Parathyroid adenoma (tissue), 2 donors: ENCODE measurements at regions not wholly inside any gene's neighbourhood (a gene's known extent, or its start where the extent isn't known, plus 50 kb on each side); places are given as distances from the start of the nearest gene placed in this dataset.
"Not testable (repeated sequence)": the region's sequence is repeated elsewhere in the genome, so short reads cannot be mapped to it uniquely, and the experiment has no call there.

Experiments used
- H2AFZ ChIP-seq: fragments of 300-600 bp; sonication (generic); one replicate; pipeline ENCODE4 v1.7.0; 2017; ENCODE audit warnings: antibody characterized with exemption, mild to moderate bottlenecking
- H3K27ac ChIP-seq: fragments of 300-600 bp; sonication (generic); one replicate; pipeline ENCODE4 v1.7.0; 2017
- H3K27me3 ChIP-seq: fragments of 300-600 bp; sonication (generic); one replicate; pipeline ENCODE4 v1.7.0; 2017; ENCODE audit warnings: low read length; ENCODE audit not compliant: control insufficient read depth, insufficient read depth
- H3K36me3 ChIP-seq: fragments of 300-600 bp; sonication (generic); one replicate; pipeline ENCODE4 v1.7.0; 2017; ENCODE audit warnings: low read length; ENCODE audit not compliant: control insufficient read depth, insufficient read depth
- H3K4me1 ChIP-seq: fragments of 300-600 bp; sonication (generic); one replicate; pipeline ENCODE4 v1.7.0; 2017; ENCODE audit warnings: control low read depth
- H3K4me2 ChIP-seq: fragments of 300-600 bp; sonication (generic); one replicate; pipeline ENCODE4 v1.7.0; 2017; ENCODE audit warnings: low read length
- H3K4me3 ChIP-seq: fragments of 300-600 bp; sonication (generic); one replicate; pipeline ENCODE4 v1.7.0; 2017; ENCODE audit warnings: low read depth, low read length
- H3K79me2 ChIP-seq: fragments of 300-600 bp; sonication (generic); one replicate; pipeline ENCODE4 v1.7.0; 2017; ENCODE audit warnings: control low read depth
- H3K9ac ChIP-seq: fragments of 300-600 bp; sonication (generic); one replicate; pipeline ENCODE4 v1.7.0; 2017; ENCODE audit warnings: mild to moderate bottlenecking
- H3K9me3 ChIP-seq: fragments of 300-600 bp; sonication (generic); one replicate; pipeline ENCODE4 v1.7.0; 2017; ENCODE audit warnings: low read length; ENCODE audit not compliant: control insufficient read depth
- CTCF ChIP-seq: fragments of 300-600 bp; sonication (generic); IDR thresholded peaks from one replicate; pipeline ENCODE4 v1.7.0; 2017; ENCODE audit warnings: antibody characterized with exemption, mild to moderate bottlenecking
- donor health status: primary hyperparathyroidism.

- H3K4me1 ChIP-seq, result no peaks in the 10 kb centered on the region
- H3K9me3 ChIP-seq, result no peaks in the 10 kb centered on the region
- H3K36me3 ChIP-seq, result no peaks in the 10 kb centered on the region
- no peaks in the 10 kb centered on the region for H3K27me3 ChIP-seq
- no peak overlapping the region for H3K4me3 ChIP-seq
- no peak overlapping the region for H2AFZ ChIP-seq
- no peak overlapping the region for H3K9ac ChIP-seq
- H3K4me2 ChIP-seq, result no peak overlapping the region
- H3K79me2 ChIP-seq, result no peaks in the 10 kb centered on the region
- TF ChIP-seq CTCF, result no peak
- no peak overlapping the region for H3K27ac ChIP-seq
Observed at GRCh38 chr1:80542231-80542630, 1258.5 kb upstream of the ADGRL2 start.

- Histone ChIP-seq H3K27ac (no peak overlapping the region), H2AFZ (no peak overlapping the region), H3K79me2 (no peaks in the 10 kb centered on the region), H3K4me2 (no peak overlapping the region), H3K9me3 (no peaks in the 10 kb centered on the region), H3K4me3 (no peak overlapping the region), H3K36me3 (no peaks in the 10 kb centered on the region), H3K4me1 (no peaks in the 10 kb centered on the region), H3K27me3 (no peaks in the 10 kb centered on the region), H3K9ac (no peak overlapping the region)
- TF ChIP-seq CTCF, result no peak
Observed at GRCh38 chr1:80540596-80540995, 1260.1 kb upstream of the ADGRL2 start.

GRCh38 chr1:80540149-80540548 lies 1260.6 kb upstream of the ADGRL2 start:
- TF ChIP-seq CTCF, result no peak

GRCh38 chr1:80539298-80539697 lies 1261.4 kb upstream of the ADGRL2 start:
- not testable (repeated sequence) for H3K9ac ChIP-seq, H3K27me3 ChIP-seq, H3K27ac ChIP-seq, H3K9me3 ChIP-seq, H3K4me1 ChIP-seq, H3K79me2 ChIP-seq, H2AFZ ChIP-seq, H3K36me3 ChIP-seq, H3K4me2 ChIP-seq, H3K4me3 ChIP-seq

More at GRCh38 chr1:80540149-80540548, 1260.6 kb upstream of the ADGRL2 start:
- no peak overlapping the region for H3K9ac ChIP-seq
- no peaks in the 10 kb centered on the region for H3K36me3 ChIP-seq
- H3K4me1 ChIP-seq, result no peaks in the 10 kb centered on the region
- H3K27ac ChIP-seq, result no peak overlapping the region
- no peak overlapping the region for H2AFZ ChIP-seq
- H3K9me3 ChIP-seq, result no peaks in the 10 kb centered on the region
- no peak overlapping the region for H3K4me3 ChIP-seq
- H3K4me2 ChIP-seq, result no peak overlapping the region
- no peaks in the 10 kb centered on the region for H3K79me2 ChIP-seq
- H3K27me3 ChIP-seq, result no peaks in the 10 kb centered on the region

GRCh38 chr1:80536461-80536860 lies 1264.3 kb upstream of the ADGRL2 start:
- TF ChIP-seq CTCF, result no peak
- Histone ChIP-seq H3K4me1 (no peaks in the 10 kb centered on the region), H3K36me3 (no peaks in the 10 kb centered on the region), H3K9ac (no peak overlapping the region), H3K27me3 (no peaks in the 10 kb centered on the region), H3K27ac (no peak overlapping the region), H3K4me3 (no peak overlapping the region), H2AFZ (no peak overlapping the region), H3K79me2 (no peaks in the 10 kb centered on the region), H3K9me3 (no peaks in the 10 kb centered on the region), H3K4me2 (no peak overlapping the region)
